ENCODE measurements at regions not wholly inside any gene's neighbourhood (a gene's known extent, or its start where the extent isn't known, plus 50 kb on each side); places are given as distances from the start of the nearest gene placed in this dataset.

- no peak for DNase-seq (ENCODE audit: low read depth, low spot score)
Observed at GRCh38 chr3:73757536-73757935, 132.8 kb upstream of the PDZRN3 start.

DNA sequence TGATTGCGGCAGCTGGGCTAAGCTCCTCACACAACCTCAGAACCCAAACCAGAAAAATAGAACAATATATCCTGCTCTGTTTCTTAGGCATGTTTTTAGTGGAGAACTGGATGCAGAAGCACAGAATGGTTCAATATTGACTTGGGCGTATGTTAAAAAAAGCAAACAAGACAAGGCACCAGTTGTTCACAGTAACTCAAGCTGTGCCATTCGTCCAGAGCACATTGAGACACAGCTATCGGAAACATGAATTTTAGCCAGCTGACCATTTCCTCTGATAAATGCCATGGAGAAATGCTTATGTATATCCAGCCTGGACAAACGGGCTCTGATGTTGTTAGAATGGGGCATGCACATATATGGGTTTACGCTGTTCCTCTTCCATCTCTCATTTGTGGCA lies 129.2 kb upstream of the PDZRN3 start:
- no peak for DNase-seq (ENCODE audit: low read depth, low spot score)

- no peak for DNase-seq (ENCODE audit: low read depth, low spot score)
Observed at GRCh38 chr3:73752338-73752737, 127.6 kb upstream of the PDZRN3 start.

- DNase-seq (ENCODE audit: low read depth, low spot score): no peak
Observed at GRCh38 chr3:73746623-73747022, 121.9 kb upstream of the PDZRN3 start.

DNA sequence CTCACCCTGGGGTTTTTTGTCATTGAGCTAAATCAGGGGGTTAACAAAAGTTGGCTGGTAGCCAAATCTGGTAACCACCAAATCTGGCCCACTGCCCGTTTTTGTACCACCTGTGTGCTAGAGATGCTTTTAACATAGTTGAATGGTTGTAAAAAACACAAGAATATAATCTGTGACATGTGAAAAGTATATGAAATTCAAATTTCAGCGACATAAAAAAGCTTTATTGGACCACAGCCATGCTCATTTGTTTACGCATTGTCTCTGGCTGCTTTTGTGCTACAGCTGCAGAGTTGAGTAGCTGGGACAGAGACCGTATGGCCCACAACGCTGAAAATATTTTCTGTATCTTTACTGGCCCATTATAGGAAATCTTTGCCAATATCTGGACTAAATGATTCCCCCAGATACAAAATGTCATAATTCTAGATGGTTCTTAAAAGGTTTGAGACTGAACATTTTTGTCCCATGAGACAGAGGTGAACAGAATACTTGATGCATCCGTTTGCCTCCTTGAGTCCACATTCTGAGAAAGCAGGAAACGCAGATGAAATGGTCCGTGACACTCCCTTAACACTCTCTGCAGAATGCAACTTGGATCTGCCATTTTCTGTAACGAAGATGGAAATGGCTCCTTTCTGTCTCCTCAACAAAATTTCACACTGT lies 120.9 kb upstream of the PDZRN3 start:
- DNase-seq (ENCODE audit: low read depth, low spot score): no peak

- no peak for DNase-seq (ENCODE audit: low read depth, low spot score)
Observed at GRCh38 chr3:73743551-73743950, 118.8 kb upstream of the PDZRN3 start.

DNA sequence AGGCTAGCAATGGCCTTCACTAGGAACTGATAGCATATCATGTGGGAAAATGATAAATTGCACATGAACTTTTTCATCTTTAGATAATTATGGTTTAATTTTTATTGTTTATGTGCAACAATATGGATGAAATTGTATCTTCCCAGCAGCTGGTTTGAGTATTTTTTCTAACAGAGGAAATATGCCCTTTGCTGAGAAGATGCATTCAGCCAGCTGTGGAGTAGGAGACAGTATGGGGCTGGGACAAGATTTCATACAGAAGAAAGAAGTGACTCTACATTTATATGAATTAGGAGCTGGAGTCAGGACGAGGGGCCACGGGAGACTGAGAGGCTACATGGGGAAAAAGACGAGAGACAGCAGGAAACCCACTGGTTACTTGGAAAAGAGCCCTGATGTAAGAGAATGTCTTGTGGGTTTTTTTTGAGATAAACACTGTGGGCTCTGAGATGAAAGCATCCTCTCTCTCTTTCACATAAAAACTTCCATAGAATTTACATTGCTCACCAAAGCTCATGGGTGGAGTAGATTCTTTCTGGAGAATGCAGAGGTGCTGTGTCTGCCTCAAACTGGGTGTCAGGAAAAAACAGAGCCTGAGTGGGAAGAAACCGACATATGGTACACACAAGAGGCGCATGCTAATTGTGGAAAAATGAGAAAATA lies 115.2 kb upstream of the PDZRN3 start:
- DNase-seq (ENCODE audit: low read depth, low spot score): no peak

- DNase-seq (ENCODE audit: low read depth, low spot score): no peak
Observed at GRCh38 chr3:73738711-73739110, 114.0 kb upstream of the PDZRN3 start.

- no peak for DNase-seq (ENCODE audit: low read depth, low spot score)
Observed at GRCh38 chr3:73734211-73735089, 109.7 kb upstream of the PDZRN3 start.

DNA sequence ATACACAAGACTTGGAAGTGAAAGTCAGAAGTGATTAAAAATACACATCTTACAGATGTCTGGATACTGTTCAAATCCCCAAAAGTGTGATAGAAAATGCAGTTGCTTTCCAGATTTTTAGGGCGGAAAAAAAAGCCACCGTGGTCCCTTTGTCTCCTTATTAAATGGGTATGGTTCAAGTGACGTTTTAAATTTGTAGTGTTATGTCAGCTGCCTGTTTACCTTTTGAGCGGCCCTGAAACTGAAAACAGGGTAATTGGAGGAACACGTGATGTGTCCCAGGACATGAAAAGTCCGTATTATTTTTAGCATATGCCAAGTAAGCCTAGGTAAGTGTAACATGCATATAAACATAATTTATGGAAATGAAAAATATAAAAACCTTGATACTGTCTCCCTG lies 109.0 kb upstream of the PDZRN3 start:
- DNase-seq (ENCODE audit: low read depth, low spot score): no peak

GRCh38 chr3:73729969-73730440 lies 105.3 kb upstream of the PDZRN3 start:
- DNase-seq (ENCODE audit: low read depth, low spot score): no peak

GRCh38 chr3:73727854-73728253 lies 103.1 kb upstream of the PDZRN3 start:
- DNase-seq (ENCODE audit: low read depth, low spot score): no peak

- no peak for DNase-seq (ENCODE audit: low read depth, low spot score)
Observed at GRCh38 chr3:73727117-73727821, 102.5 kb upstream of the PDZRN3 start.

DNA sequence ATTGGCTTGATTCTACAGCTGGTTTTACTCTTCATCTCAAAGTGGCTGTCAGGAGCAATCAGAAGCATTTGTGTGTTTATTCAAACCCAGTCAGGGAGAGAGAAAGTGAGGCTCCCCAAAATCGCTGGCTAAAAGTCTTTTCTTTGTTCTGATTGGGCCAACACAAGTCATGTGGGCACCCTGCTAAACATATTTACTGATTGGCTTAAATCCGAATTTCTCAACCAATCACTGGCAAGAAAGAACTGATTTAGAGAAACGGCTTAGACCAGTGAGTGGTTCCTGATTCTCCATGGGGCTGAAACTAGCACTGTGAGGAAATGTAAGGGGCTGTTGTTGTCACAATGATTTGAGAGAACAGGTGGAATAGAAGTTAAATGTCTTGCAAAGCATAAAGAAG lies 98.9 kb upstream of the PDZRN3 start:
- DNase-seq (ENCODE audit: low read depth, low spot score): no peak

GRCh38 chr3:73719861-73720260 lies 95.1 kb upstream of the PDZRN3 start:
- DNase-seq (ENCODE audit: low read depth, low spot score): no peak

DNA sequence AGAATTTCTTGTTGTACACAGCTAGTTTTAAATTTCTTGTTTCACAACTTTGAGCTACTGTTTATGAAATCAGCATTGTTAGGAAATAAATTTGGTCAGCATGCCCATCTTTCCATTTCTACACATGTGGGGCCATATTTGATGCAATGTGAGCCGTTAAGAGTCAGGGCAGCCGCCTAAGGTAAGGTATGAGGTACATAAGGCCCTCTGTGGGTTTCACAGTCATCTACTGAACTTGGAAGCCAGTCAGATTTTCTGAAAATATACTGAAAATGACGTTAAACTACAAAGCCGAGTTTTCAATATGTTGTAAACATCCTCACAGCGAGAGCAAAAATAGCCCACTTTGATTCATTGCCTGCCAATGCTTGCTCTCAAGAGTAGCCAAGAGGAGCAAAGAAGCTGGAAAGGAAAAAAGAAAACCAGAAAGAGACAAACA lies 94.7 kb upstream of the PDZRN3 start:
- no peak for DNase-seq (ENCODE audit: low read depth, low spot score)

GRCh38 chr3:73718326-73719110 lies 93.8 kb upstream of the PDZRN3 start:
- no peak for DNase-seq (ENCODE audit: low read depth, low spot score)

DNA sequence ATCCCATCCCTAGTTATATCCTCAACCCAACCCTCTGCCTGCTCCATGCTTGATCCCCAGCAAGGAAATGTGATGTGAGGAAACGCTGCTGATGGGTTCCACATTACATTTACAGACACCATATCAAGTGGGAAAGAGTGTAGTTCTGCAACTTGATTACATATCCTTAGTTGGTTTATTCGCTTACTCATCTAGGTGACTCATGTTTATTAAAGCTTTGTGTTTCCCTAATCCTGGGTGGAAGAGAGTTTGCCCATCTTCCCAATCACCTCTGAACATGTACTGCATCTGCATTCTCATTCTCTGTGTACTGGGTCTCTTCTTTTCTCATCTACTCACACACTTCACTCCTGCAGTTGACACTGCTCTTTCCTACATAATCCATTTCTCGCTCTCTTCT lies 91.7 kb upstream of the PDZRN3 start:
- DNase-seq (ENCODE audit: low read depth, low spot score): no peak

GRCh38 chr3:73710340-73710739 lies 85.6 kb upstream of the PDZRN3 start:
- no peak for DNase-seq (ENCODE audit: low read depth, low spot score)

GRCh38 chr3:73709712-73710111 lies 85.0 kb upstream of the PDZRN3 start:
- DNase-seq (ENCODE audit: low read depth, low spot score): no peak

DNA sequence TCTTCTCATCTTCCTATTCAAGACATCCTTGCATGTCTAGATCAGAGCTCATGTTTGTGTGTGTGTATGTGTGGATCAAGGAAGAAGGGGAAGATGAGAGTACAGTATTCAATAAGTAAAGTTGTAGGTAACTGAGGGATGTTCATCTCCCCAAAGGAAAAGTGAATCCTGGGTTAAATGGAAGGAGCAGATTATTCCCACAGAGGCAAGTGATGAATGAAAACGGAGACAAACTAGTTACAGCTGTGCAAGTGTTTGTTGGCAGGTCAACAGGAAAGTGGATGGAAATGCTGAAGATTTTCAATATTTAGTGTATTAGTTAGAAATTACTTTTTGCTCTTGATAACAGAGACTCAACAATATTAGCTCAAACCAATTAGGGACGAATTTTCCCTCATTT lies 84.2 kb upstream of the PDZRN3 start:
- no peak for DNase-seq (ENCODE audit: low read depth, low spot score)

Measured in iPS DF 19.7 (cell line).